GM12873 (cell line): ENCODE measurements at regions not wholly inside any gene's neighbourhood (a gene's known extent, or its start where the extent isn't known, plus 50 kb on each side); places are given as distances from the start of the nearest gene placed in this dataset.

Experiments used
- CTCF ChIP-seq: IDR thresholded peaks from 2 replicates; pipeline ENCODE4 v1.5.1; 2012; ENCODE audit warnings: low read depth, mild to moderate bottlenecking, moderate library complexity, low read length, control low read depth; ENCODE audit not compliant: insufficient read depth; ENCODE audit errors: missing control alignments

- no peak for TF ChIP-seq CTCF
Measured at GRCh38 chr3:182451871-182452270, 341.4 kb upstream of the ATP11B start.

- TF ChIP-seq CTCF = no peak
Measured at GRCh38 chr3:182455011-182455410, 338.3 kb upstream of the ATP11B start.

- TF ChIP-seq CTCF = no peak
Measured at GRCh38 chr3:182460303-182460702, 333.0 kb upstream of the ATP11B start.

GRCh38 chr3:182462152-182462551 lies 331.2 kb upstream of the ATP11B start:
- no peak for TF ChIP-seq CTCF

GRCh38 chr3:182464513-182465145 lies 328.7 kb upstream of the ATP11B start:
- TF ChIP-seq CTCF = no peak

- TF ChIP-seq CTCF = no peak
Measured at GRCh38 chr3:182465301-182466185, 327.8 kb upstream of the ATP11B start.

GRCh38 chr3:182469086-182469485 lies 324.2 kb upstream of the ATP11B start:
- TF ChIP-seq CTCF = no peak
